ENCODE measurements at regions not wholly inside any gene's neighbourhood (a gene's known extent, or its start where the extent isn't known, plus 50 kb on each side); places are given as distances from the start of the nearest gene placed in this dataset.

DNA sequence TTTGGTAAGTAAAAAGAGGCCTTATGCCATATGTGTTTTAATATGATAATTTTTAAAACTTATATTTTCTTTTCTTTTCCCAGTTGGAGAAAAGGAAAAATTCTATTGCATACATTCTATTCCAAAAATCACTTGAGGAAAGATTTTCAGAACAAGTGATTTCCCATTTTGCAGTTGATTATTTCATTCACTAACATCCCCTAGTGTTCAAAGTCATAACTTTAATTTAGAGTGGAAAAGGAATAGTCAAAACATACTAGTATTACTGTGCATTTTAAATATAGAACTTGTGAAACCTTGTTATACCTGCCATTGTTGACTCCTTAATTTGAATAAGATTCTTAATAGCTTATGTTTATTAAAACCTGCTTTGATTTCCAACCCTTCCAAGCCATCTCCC, 1157.6 kb upstream of the ADGRL4 start (continued):
- TF ChIP-seq, protein P1, sequence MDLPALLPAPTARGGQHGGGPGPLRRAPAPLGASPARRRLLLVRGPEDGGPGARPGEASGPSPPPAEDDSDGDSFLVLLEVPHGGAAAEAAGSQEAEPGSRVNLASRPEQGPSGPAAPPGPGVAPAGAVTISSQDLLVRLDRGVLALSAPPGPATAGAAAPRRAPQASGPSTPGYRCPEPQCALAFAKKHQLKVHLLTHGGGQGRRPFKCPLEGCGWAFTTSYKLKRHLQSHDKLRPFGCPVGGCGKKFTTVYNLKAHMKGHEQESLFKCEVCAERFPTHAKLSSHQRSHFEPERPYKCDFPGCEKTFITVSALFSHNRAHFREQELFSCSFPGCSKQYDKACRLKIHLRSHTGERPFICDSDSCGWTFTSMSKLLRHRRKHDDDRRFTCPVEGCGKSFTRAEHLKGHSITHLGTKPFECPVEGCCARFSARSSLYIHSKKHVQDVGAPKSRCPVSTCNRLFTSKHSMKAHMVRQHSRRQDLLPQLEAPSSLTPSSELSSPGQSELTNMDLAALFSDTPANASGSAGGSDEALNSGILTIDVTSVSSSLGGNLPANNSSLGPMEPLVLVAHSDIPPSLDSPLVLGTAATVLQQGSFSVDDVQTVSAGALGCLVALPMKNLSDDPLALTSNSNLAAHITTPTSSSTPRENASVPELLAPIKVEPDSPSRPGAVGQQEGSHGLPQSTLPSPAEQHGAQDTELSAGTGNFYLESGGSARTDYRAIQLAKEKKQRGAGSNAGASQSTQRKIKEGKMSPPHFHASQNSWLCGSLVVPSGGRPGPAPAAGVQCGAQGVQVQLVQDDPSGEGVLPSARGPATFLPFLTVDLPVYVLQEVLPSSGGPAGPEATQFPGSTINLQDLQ (CRISPR knock-in tag; IDR thresholded peaks at IDR 0.05) = no peak
- no peak for TF ChIP-seq SKIL (CRISPR knock-in tag; IDR thresholded peaks at IDR 0.05; ENCODE audit: borderline replicate concordance)

DNA sequence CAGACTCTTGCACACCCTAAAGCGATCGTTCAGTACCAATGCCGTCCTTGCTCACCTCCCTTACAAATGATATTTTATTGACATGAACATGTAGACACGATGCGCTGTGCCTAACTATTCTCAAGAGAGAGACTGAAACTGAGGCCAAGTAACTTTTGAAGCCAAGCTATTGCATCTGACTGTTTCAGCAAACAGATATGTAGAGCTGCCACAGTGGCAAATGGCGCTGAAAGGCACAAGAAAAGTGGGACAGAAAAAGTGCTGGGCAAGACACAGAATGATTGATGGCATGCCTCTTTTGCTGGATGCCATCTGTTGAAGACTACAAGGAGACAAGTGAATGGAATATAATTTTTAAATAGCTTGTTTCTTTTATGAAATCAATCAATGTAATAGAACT, 1157.2 kb upstream of the ADGRL4 start:
- peaks cover 72% of the 10 kb centered on the region for H3K9me3 ChIP-seq (ENCODE audit: low read length)
- DNase-seq (ENCODE audit: low spot score) (no peak), ATAC-seq (no peak), FAIRE-seq (no peak)
- POLR2A ChIA-PET = no interaction called here
- H3K27me3 ChIP-seq (ENCODE audit: control insufficient read depth in 1 of 2, insufficient read depth in 2 of 2, low read length in 2 of 2) = no peaks in the 10 kb centered on the region
- H3K79me2 ChIP-seq (ENCODE audit: insufficient read depth, low read length) = no peaks in the 10 kb centered on the region
- no TSS peak for BruUV-seq (replicated peaks)
- no peak overlapping the region for H3K27ac ChIP-seq (ENCODE audit: extremely low read length, insufficient read depth, low read length)
- intact Hi-C loops (cut with micrococcal nuclease; ENCODE audit: unreplicated experiment) = no loop called here
- no peaks in the 10 kb centered on the region for H3K4me1 ChIP-seq (ENCODE audit: insufficient read depth, low read length)
- H3K4me3 ChIP-seq (replicated peaks in 1 of 3; ENCODE audit: insufficient read depth in 1 of 3, low read depth in 2 of 3, low read length in 3 of 3) = no peak overlapping the region
- no peak overlapping the region for H3K4me2 ChIP-seq (ENCODE audit: low read depth, low read length)
- no peaks in the 10 kb centered on the region for H3K36me3 ChIP-seq (replicated peaks in 1 of 2; ENCODE audit: control insufficient read depth in 1 of 2, insufficient read depth in 2 of 2, low read length in 2 of 2)
- no peak for TF ChIP-seq SP140L (CRISPR knock-in tag; IDR thresholded peaks at IDR 0.05; ENCODE audit: borderline replicate concordance)
- TF ChIP-seq GPN1 (CRISPR knock-in tag; IDR thresholded peaks at IDR 0.05; ENCODE audit: borderline replicate concordance) = no peak
- no peak for TF ChIP-seq NR2F6 (IDR thresholded peaks at IDR 0.05)
- no peak for TF ChIP-seq NR2F6 (CRISPR knock-in tag; IDR thresholded peaks at IDR 0.05)
- TF ChIP-seq GABPB1 (CRISPR knock-in tag; IDR thresholded peaks at IDR 0.05) = no peak
- TF ChIP-seq ZNF333 (CRISPR knock-in tag; IDR thresholded peaks at IDR 0.05; ENCODE audit: borderline replicate concordance) = no peak
- no peak for TF ChIP-seq ZNF607 (CRISPR knock-in tag; IDR thresholded peaks at IDR 0.05; ENCODE audit: borderline replicate concordance)
- no peak for TF ChIP-seq BRD4 (CRISPR knock-in tag; IDR thresholded peaks at IDR 0.05)
- in situ Hi-C loops (cut with HindIII; ENCODE audit: extremely low pct_ligation_motif_present, low pct_unique_long_range_greater_than_20kb) = no loop called here
- no peaks in the 10 kb centered on the region for H4K20me1 ChIP-seq (ENCODE audit: insufficient read depth, low read length)
- no peak overlapping the region for H2AFZ ChIP-seq (ENCODE audit: low read length)
- CTCF ChIA-PET (ENCODE audit: low intra/inter-chr PET ratio, low total read pairs) = no interaction called here
- 55% methylated on average over 6 of the region's 6 CpGs for WGBS (ENCODE audit: low lambda C conversion rate)
- no peak overlapping the region for H3K9ac ChIP-seq (ENCODE audit: insufficient read depth, low read depth, low read length)

Data from HepG2 (cell line).